Upper lobe of left lung (tissue), 6 donors: ENCODE measurements at regions not wholly inside any gene's neighbourhood (a gene's known extent, or its start where the extent isn't known, plus 50 kb on each side); places are given as distances from the start of the nearest gene placed in this dataset.

Experiments
- ATAC-seq, 2 donors: fragments of 200-7000 bp; cut with Tn5 transposase; one replicate each; pipeline ENCODE4 v1.9.1; 2022; ENCODE audit warnings: mild to moderate bottlenecking in 2 of 2, moderate library complexity in 2 of 2; ENCODE audit not compliant: low FRiP score in 2 of 2
- DNase-seq, 2 donors: peaks; one replicate each; pipeline ENCODE4 v3.0.0-alpha.2; 2019 to 2020
- H3K27ac ChIP-seq, 4 donors: fragments of 200-600 bp; sonication (generic); one replicate each; pipeline ENCODE4 v1.5.1; 2016 to 2019
- H3K27me3 ChIP-seq, 4 donors: fragments of 200-600 bp; sonication (generic); one replicate each; pipeline ENCODE4 v1.5.1; 2017 to 2019
- H3K36me3 ChIP-seq, 4 donors: fragments of 200-600 bp; sonication (generic); one replicate each; pipeline ENCODE4 v1.5.1; 2016 to 2019
- H3K4me1 ChIP-seq, 4 donors: fragments of 200-600 bp; sonication (generic); one replicate each; pipeline ENCODE4 v1.5.1; 2018 to 2019
- H3K4me3 ChIP-seq, 4 donors: fragments of 200-600 bp; sonication (generic); one replicate each; pipeline ENCODE4 v1.5.1; 2017 to 2019; ENCODE audit warnings: mild to moderate bottlenecking in 2 of 4, moderate library complexity in 1 of 4
- H3K9me3 ChIP-seq, 4 donors: fragments of 200-600 bp; sonication (generic); one replicate each; pipeline ENCODE4 v1.5.1; 2018 to 2019
- EP300 ChIP-seq, 4 donors: sonication (generic); formaldehyde crosslinking; IDR thresholded peaks; one replicate each; pipeline ENCODE4 v1.5.1; 2017; ENCODE audit warnings: antibody characterized with exemption in 4 of 4, control low read depth in 2 of 4
- POLR2A ChIP-seq, 4 donors: fragments of 450-650 bp; IDR thresholded peaks; one replicate each; pipeline ENCODE4 v1.5.1; 2016 to 2017; ENCODE audit warnings: antibody characterized with exemption in 4 of 4, mild to moderate bottlenecking in 2 of 4
- POLR2AphosphoS5 ChIP-seq, 2 donors: sonication (generic); formaldehyde crosslinking; IDR thresholded peaks; one replicate each; pipeline ENCODE4 v1.5.1; 2017; ENCODE audit warnings: antibody characterized with exemption in 2 of 2
- WGBS, 2 donors: methylation state at CpG; one replicate each; pipeline ENCODE4 v1.1.5; 2017 to 2018; 5-methylcytosine and 5-hydroxymethylcytosine counted together
- TF ChIP-seq, protein P1 (sequence below), 6 experiments: fragments of 450-650 bp in 4 of 6; fragments of 200-600 bp in 2 of 6; sonication (generic) in 2 of 6; IDR thresholded peaks; one replicate each; pipeline ENCODE4 v1.5.1; 2016 to 2019; ENCODE audit warnings: antibody characterized with exemption in 6 of 6
- donor health status: DM: no; HTN: no; CAD: no; lungs with moderate emphysema.
- donor health status: DM: no; HTN: yes; CAD: no; lungs with severe emphysema.

DNA sequence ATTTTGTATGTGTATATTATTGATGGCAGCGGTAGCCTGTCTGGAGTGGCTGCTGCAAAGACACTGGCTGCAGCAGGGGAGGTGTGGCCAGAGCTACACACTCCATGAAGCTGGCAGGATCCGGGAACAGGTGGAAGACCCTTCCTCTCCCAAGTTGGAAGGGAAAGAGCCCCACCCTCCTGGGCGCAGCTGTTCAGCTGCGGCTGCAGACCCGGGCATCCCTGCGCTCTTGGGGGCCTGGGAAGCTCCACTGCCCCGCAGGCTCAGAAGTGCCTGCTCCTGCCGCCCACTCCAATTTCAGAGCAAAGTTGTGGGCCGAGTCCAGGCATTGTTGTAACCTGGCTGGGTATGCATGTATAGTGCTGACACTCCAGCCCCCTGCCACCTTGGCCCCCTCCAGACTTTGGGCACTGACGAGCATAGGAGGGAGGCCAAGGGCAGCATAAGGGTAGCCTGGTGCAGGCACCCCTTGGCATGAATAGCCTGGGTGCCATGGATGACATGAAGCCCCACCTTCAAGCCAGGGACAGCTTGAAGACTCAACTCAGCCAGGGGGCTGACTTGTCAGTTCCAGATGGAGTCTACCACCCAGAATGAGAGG lies 90.7 kb upstream of the TMEM168 start:
- Histone ChIP-seq H3K4me1 (peaks cover 0 to 9% (median 2%) of the 10 kb centered on the region in 4 donors), H3K36me3 (no peaks in the 10 kb centered on the region), H3K27ac (no peak overlapping the region), H3K4me3 (no peak overlapping the region), H3K9me3 (no peaks in the 10 kb centered on the region), H3K27me3 (no peaks in the 10 kb centered on the region)
- no peak for ATAC-seq
- TF ChIP-seq POLR2A (IDR thresholded peaks at IDR 0.05) (no peak), POLR2AphosphoS5 (IDR thresholded peaks at IDR 0.05) (no peak), EP300 (IDR thresholded peaks at IDR 0.05) (no peak)
- TF ChIP-seq, protein P1, sequence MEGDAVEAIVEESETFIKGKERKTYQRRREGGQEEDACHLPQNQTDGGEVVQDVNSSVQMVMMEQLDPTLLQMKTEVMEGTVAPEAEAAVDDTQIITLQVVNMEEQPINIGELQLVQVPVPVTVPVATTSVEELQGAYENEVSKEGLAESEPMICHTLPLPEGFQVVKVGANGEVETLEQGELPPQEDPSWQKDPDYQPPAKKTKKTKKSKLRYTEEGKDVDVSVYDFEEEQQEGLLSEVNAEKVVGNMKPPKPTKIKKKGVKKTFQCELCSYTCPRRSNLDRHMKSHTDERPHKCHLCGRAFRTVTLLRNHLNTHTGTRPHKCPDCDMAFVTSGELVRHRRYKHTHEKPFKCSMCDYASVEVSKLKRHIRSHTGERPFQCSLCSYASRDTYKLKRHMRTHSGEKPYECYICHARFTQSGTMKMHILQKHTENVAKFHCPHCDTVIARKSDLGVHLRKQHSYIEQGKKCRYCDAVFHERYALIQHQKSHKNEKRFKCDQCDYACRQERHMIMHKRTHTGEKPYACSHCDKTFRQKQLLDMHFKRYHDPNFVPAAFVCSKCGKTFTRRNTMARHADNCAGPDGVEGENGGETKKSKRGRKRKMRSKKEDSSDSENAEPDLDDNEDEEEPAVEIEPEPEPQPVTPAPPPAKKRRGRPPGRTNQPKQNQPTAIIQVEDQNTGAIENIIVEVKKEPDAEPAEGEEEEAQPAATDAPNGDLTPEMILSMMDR (IDR thresholded peaks at IDR 0.05) = no peak
- DNase-seq = peak in 1 of 2 donors; percentile 36
- 99 to 100% methylated on average over 5 to 10 of the region's 10 CpGs for WGBS, 2 donors

DNA sequence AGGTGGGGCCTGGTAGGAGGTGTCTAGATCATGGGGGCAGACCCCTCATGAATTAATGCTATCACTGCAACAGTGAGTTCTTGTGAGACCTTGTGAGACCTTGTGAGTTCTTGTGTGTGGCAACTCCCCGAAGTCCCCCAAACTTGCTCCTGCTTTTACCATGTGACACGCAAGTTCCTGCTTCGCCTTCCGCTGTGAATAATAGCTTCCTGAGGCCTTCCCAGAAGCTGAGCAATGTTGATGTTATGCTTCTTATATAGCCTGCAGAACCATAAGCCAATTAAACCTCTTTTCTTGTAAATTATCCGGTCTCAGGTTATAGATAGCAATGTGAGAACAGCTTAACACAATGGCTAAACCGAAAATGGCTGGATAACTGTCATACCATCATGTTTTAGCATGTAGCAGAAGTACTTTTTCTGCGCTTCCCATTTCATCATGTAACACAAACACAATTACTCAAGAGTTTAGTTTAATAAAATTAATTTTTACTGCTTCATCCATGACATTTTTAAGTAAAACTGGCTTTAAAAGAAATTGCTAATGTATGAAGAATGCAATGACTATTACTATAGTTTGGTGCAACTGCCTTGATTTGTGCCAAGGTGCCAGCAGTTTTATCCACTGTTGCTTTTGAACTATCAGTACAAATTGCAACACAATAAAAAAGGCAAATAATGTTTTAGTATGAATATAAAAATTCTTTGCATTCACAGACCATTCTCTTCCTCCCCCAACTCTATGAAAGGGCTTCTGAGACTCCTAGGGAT lies 87.7 kb upstream of the TMEM168 start:
- H3K27ac ChIP-seq = peak overlapping the region in 3 of 4 donors; percentile 0 to 58 (median 53)
- TF ChIP-seq POLR2A (IDR thresholded peaks at IDR 0.05) (no peak), POLR2AphosphoS5 (IDR thresholded peaks at IDR 0.05) (peak in 1 of 2 donors; percentile 13)
- ATAC-seq (no peak), DNase-seq (peak in 1 of 2 donors; percentile 51)
- H3K9me3 ChIP-seq = no peaks in the 10 kb centered on the region
- H3K27me3 ChIP-seq = no peaks in the 10 kb centered on the region
- H3K4me1 ChIP-seq = peaks cover 0 to 9% (median under 1%) of the 10 kb centered on the region in 4 donors
- 69 to 70% methylated on average over 7 of the region's 7 CpGs for WGBS, 2 donors
- H3K36me3 ChIP-seq = no peaks in the 10 kb centered on the region
- H3K4me3 ChIP-seq = no peak overlapping the region

DNA sequence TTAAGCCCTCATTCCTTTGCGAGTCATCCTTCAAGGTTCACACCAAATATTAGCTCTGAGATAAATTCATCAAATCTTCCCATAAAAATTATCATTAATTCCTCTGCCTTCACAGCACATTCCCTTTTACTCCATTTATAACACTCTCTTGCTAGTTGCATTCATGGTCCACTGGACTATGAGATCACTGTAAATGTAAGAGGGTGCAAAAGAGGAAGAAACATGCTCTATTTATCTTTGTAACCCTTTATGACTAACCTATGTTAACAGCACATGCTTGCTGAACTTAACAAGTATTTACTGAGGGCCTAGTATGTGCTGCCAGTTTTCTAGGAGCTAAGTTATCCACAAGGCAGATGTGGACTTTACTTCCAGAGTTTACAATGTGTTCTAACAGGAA lies 86.7 kb upstream of the TMEM168 start:
- Histone ChIP-seq H3K9me3 (no peaks in the 10 kb centered on the region), H3K36me3 (no peaks in the 10 kb centered on the region), H3K4me1 (peaks cover 0 to 9% (median 0%) of the 10 kb centered on the region in 4 donors), H3K27ac (no peak overlapping the region), H3K4me3 (no peak overlapping the region), H3K27me3 (no peaks in the 10 kb centered on the region)
- TF ChIP-seq EP300 (IDR thresholded peaks at IDR 0.05) = no peak
- no peak for TF ChIP-seq POLR2A (IDR thresholded peaks at IDR 0.05)
- TF ChIP-seq, protein P1 (IDR thresholded peaks at IDR 0.05) = no peak
- TF ChIP-seq POLR2AphosphoS5 (IDR thresholded peaks at IDR 0.05) = no peak
- DNase-seq (no peak), ATAC-seq (no peak)
- WGBS, 2 donors = 98 to 100% methylated on average over 1 of the region's 1 CpG

DNA sequence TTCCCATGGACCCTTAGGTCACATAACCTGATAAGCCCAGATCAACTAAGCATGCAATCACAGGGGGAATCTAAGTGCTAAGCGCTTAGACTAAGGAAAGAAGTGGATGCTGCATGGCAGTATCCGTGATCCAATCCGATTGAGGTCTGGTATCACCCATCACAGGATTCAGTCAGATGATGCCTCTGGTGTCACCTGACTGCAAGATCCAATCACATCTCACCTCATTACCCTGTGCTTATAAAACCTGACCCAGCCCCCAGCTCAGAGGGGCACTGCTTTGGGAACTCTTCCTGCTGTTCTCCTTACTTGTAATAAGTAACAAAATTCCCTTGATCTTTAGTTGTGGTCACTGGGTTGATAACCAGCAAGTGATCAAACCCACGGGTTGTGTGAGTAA lies 84.7 kb upstream of the TMEM168 start:
- Histone ChIP-seq H3K9me3 (no peaks in the 10 kb centered on the region), H3K27me3 (no peaks in the 10 kb centered on the region), H3K4me1 (peaks cover 0 to 9% (median 0%) of the 10 kb centered on the region in 4 donors), H3K27ac (no peak overlapping the region), H3K36me3 (no peaks in the 10 kb centered on the region), H3K4me3 (no peak overlapping the region)
- 96 to 99% methylated on average over 4 of the region's 4 CpGs for WGBS, 2 donors
- ATAC-seq (no peak), DNase-seq (no peak)
- no peak for TF ChIP-seq EP300 (IDR thresholded peaks at IDR 0.05)
- TF ChIP-seq, protein P1 (IDR thresholded peaks at IDR 0.05) = no peak
- no peak for TF ChIP-seq POLR2AphosphoS5 (IDR thresholded peaks at IDR 0.05)
- no peak for TF ChIP-seq POLR2A (IDR thresholded peaks at IDR 0.05)

DNA sequence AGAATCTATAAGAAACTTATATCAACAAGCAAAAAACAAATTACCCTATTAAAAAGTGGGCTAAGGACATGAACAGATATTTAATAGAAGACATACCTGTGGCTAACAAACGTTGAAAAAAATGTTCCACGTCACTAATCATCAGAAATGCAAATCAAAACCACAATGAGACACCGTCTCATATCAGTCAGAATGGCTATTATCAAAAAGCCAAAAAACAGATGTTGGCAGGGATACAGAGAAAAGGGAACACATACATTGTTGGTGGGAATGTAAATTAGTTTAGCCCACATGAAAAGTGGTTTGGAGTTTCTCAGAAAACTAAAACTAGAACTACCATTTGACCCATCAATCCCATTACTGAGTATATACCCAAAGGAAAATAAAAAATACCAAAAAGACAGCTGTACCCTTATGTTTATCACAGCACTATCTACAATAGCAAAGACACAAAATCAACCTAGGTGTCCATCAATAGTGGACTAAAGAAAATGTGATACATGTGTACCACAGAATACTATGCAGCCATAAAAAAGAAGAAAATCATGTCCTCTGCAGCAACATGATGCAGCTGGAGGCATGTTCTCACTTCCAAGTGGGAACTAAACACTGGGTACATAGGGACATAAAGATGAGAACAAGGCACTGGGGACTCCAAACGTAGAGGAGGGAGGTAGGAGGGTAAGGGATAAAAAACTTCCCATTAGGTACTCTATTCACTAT lies 83.8 kb upstream of the TMEM168 start:
- TF ChIP-seq POLR2A (IDR thresholded peaks at IDR 0.05) (no peak), EP300 (IDR thresholded peaks at IDR 0.05) (no peak)
- 85% methylated on average over 4 of the region's 4 CpGs for WGBS, 2 donors
- H3K27ac ChIP-seq = no peak overlapping the region
- H3K9me3 ChIP-seq = no peaks in the 10 kb centered on the region
- H3K4me1 ChIP-seq = peaks cover 0 to 9% (median 0%) of the 10 kb centered on the region in 4 donors
- no peaks in the 10 kb centered on the region for H3K27me3 ChIP-seq
- DNase-seq (no peak), ATAC-seq (no peak)
- H3K4me3 ChIP-seq = no peak overlapping the region
- H3K36me3 ChIP-seq = no peaks in the 10 kb centered on the region
